EL (cell line): ENCODE measurements at regions not wholly inside any gene's neighbourhood (a gene's known extent, or its start where the extent isn't known, plus 50 kb on each side); places are given as distances from the start of the nearest gene placed in this dataset.
"Not testable (repeated sequence)": the region's sequence is repeated elsewhere in the genome, so short reads cannot be mapped to it uniquely, and the experiment has no call there.

Experiments used
- DNase-seq: peaks from one replicate; pipeline ENCODE4 v3.0.0-alpha.2; 2016

DNA sequence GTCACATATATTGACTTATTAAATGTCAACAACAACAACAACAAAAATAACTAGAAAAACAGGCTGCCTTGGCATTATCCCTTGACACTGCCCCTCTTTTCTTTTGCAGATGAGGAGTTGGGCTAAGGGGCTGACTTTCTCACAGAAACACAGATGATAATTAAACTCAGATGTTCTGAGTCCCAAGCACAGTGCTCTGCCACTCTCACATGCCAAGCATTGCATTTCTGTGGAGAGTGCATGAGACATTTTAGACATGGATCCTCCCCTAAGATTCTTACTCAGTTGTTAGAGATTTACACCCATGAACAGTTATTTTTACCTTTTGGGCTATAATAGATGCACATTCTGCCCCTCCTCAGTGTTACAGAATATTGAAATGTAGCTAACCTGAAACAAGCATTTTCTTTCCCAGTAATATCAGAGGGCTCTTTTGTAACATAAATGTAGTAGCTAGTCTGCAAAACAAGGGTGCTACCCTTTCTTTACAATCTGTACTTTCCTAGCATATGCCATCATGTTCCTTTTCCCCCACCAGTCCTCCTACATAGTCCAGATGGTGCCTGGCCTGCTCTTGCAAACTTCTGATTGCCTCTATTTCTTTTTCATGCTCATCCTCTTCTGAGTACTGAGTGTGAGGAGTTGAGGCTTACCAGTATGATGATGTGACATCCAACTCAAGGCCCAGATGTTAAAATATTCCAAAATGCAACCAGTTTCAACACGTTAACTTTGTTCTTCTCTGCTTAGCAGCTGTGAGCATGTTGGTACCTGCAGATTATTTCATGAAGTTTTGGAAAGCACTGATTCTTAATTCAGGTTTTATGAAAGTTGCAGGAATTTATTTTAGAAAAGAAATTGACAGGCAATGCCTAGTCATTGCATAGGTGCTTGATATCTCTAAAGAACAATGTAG is 125.0 kb upstream of the ATP2B1 start:
- peak; percentile 18 for DNase-seq

DNA sequence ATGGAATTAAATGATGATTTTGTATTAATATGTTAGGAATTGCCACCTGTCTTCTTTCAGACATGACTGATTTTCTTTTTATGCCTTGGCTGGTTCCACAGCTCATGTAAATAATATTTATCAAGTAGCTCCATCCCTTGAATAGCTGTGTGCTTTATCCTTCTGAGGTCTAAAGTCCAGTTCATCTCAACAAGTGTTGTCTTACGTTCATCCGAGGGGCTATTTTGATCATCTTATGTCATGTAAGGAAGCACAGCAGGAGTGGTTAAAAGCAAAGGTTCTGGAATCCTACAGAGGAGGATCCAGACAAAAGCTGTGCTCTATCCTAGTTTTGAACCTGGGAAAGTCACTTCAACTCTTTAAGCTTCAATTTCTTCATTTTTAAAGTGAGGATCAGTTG is 123.7 kb upstream of the ATP2B1 start:
- no peak for DNase-seq

GRCh38 chr12:89831310-89832095 is 122.9 kb upstream of the ATP2B1 start:
- DNase-seq, result no peak

DNA sequence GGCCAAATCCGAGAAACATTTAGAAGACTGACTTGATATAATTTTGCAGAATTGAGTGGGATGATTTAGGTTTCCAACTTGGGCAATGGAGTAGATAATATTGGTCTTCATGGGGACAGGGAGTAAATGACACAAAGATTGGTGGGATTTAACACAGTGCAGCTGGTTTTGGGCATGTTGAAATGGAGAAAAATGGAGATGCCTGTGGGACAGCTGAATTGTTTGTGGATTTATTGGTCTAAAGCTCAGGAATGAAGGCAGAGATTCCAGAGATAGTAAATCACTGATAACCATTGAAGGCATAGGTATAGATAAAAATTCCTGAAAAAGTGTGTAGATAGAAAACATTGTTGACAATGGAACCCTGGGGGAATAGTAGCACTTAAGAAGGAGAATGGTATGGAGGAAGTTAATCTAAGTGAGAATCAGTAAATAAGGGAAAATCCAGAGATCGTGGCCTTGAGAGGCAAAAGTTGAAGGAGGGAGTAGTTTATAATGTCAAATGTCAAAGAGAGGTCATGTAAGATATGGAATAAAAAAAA is 120.9 kb upstream of the ATP2B1 start:
- peak; percentile 19 for DNase-seq

DNA sequence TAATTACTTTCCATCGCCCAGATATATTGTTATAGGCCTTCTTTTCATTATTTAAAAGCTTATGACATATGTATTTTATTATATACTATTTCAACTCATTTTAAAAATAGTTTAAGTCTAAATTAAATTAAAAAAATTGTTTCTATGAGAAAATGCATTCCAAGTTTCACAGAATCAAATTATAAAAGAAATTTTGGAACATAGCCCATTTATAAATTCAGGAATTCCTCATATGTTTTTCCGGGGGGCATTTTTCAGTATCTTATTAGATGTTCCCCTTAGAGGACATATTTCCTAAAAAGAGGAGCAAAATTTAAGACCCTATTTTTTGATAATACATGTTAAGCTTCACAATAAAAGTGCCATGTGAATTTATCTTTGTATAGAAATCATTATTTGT is 119.9 kb upstream of the ATP2B1 start:
- DNase-seq, result no peak

GRCh38 chr12:89827592-89827991 is 119.0 kb upstream of the ATP2B1 start:
- DNase-seq, result no peak

GRCh38 chr12:89826468-89826867 is 117.8 kb upstream of the ATP2B1 start:
- DNase-seq, result no peak

DNA sequence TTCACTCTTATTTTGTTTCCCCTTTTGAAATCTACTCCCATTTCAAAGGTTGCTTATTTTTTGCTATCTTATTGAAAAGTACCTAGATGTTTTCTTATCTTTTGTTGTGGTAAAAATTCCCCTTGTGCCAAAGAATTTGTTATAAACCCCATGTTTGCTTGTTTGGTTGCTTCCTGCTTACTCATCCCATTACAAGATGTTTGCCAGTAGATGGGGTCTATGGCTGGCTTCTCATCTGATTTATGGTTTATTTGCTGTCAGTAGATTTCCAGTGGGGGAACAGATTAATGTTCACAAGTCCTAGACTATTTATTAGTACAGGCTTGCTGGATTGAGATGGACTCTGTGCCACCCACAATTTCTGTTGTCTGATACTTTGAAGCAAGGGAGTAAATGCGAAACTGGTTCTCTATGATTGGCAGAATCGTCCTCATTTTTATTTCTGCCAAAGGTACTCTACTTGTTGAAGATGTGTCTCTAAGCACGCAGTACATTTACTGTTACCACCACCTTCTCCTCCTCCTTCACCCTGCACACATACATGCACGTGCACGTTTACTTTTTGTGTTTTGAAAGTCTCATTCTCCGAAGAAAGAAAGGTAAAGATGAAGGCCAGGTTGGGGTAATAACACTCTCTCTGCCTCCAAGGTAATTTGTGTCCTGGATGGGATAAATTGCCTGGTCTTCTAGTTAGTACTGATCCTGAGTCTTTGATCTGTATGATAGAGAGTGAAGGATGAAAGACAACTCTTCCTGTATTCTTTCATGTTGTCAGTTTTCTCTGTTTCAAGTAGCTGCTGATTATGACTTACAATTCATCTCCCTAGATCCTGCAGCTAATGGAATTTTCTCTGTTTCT is 117.2 kb upstream of the ATP2B1 start:
- DNase-seq, result peak; percentile 37

- no peak for DNase-seq
Observed at GRCh38 chr12:89824822-89825221, 116.2 kb upstream of the ATP2B1 start.

DNA sequence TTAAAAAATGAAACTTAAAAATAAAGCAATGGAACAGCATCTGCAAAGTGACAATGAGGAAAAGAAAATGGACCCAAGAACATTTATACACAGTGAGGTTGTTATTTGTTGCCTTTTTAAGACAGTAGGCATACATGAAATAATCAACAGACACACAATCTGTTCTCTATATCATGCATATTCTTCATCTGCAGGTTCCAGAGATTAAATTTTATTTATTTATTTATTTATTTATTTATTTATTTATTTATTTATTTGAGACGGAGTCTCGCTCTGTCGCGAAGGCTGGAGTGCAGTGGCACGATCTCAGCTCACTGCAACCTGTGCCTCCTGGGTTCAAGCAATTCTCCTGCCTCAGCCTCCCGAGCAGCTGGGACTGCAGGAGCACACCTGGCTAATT is 114.4 kb upstream of the ATP2B1 start:
- DNase-seq, result not testable (repeated sequence)

GRCh38 chr12:89821896-89822295 is 113.3 kb upstream of the ATP2B1 start:
- DNase-seq, result no peak

DNA sequence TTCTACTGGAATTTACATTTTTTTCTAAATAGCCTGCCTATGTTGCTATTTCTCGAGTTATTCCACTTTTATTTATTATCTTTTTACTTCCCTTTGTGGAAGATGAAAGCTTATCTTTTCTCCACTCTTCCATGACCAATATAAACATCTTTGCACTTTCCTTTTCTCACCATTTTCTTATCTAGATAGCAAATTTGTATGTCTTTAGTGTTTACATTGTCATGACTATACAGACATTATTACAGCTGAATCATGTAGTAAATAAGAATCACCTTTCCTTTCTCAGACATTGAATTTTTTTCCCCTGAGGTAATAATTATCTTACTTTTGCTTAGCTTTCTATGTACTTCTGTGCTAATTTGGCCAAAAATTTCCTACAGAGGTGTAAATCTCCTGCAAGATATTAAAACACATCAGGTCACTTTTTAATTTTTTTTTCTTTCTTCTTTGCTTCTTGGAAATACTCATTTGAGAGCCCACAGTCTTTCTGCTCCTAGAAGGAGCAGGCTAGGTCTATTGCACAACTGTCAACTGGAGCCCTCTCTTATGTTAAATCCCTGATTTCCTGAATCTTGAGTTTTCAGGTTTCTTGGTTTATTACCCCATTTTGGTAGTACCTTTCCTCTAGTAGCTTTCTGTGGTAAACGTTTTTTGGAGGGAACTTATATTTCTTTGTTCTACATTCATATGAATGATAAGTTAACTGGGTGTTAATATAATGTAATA is 109.0 kb upstream of the ATP2B1 start:
- no peak for DNase-seq

DNA sequence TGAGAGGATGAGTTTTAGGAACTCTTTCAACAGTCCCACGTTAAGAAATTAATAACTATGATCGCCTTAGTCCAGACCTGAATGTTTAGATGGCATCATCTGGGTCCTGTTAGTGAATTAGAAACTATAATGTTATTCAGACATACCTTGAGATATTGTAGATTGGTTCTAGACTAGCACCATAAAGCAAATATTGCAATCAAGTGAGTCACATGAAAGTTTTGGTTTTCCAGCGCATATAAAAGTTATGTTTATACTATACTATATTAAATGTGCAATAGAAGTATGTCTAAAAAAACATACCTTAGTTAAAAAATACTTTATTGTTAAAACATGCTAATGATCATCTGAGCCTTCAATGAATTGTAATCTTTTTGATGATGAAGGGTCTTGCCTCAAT is 106.6 kb upstream of the ATP2B1 start:
- no peak for DNase-seq

GRCh38 chr12:89803412-89803811 is 94.8 kb upstream of the ATP2B1 start:
- no peak for DNase-seq

DNA sequence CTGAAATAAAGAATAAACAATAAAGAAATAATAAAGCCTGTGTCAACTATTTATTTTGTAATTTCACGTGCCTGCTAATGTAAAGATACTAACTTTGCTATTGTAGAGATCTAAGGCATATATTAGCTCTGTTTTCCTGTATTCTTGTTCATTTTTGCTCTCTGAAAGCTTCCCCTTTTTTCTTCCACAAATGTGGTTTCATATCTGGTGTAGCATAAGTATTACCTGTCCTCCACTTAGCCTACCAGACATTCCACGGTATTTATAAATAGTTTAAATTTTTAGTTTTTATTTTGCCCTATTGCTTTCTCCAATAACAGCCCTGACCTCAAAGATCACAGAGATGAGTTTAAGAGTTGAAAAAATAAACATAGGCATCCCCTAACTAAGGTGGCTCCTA is 92.6 kb upstream of the ATP2B1 start:
- DNase-seq, result no peak

- no peak for DNase-seq
Observed at GRCh38 chr12:89800435-89800834, 91.8 kb upstream of the ATP2B1 start.

DNA sequence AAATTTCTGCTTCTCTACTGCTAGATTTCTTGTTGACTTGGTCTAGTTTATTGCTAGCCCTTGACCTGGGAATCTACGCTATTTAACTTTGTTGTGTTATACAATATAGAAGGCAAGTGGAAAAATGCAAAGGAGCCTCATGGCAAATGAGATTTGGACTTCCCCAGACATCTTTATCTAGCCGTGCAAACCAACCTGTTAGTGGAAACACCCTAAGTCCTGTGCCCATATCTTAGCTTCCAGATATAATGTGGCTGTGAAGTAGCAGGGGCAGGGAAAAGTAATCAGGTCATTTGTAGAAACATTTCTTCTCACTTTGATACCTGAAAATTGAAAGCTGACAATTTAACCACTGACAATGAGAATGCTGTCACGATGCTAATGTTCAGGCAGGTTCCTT is 90.7 kb upstream of the ATP2B1 start:
- DNase-seq, result no peak

DNA sequence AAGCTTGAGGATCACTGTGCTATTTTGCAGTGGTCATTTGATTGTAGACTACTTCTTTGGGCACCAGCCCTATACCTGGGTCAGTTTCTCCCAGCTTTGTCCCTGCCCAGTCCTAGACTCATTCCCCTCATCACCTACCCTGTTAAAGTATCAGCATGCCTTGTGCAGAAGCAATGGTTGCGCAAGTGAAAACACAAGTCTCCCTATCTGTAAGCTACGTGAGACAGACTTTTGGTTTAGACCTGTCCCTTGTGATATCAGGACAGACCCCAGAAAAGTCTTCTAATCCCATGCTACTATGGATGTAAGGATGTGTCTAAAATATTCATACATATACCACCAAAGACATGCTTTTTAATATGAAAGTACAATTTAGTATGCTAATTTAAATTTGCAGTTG is 88.8 kb upstream of the ATP2B1 start:
- DNase-seq, result no peak

DNA sequence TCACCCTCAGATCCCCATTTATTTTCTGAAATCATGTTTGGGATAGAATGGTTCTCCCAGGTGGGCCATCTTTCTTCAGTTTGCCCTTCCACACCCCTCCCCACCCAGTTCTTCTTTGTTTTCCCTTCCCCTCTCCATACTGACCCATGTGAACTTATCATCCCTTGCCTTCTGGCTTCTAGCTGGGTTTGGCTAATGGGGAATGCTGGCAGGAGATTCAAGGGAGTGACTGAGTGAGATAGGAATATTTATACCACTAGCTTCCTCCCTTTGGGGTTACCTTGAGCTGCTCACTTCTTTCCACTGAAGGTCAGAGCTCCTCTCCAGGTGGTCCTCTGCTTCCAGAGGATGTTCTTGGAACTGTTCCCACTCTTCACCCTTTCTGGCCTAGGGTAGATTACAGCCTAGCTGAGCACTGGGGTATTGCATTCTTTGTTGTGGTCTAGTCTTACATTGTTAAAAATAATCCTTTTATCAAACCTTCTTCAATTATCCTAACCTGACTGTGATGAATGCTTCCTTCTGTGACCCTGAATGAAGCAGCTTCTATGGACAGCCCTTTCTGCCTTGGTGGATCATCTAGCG is 88.3 kb upstream of the ATP2B1 start:
- DNase-seq, result no peak

- no peak for DNase-seq
Observed at GRCh38 chr12:89793946-89794345, 85.3 kb upstream of the ATP2B1 start.

- DNase-seq, result no peak
Observed at GRCh38 chr12:89791286-89791685, 82.6 kb upstream of the ATP2B1 start.

- peak; percentile 28 for DNase-seq
Observed at GRCh38 chr12:89789862-89790261, 81.2 kb upstream of the ATP2B1 start.
